ENCODE measurements at regions not wholly inside any gene's neighbourhood (a gene's known extent, or its start where the extent isn't known, plus 50 kb on each side); places are given as distances from the start of the nearest gene placed in this dataset.
A peak's percentile ranks its signal among the peaks of the same experiment; 100 is the strongest.
"Not testable (repeated sequence)": the region's sequence is repeated elsewhere in the genome, so short reads cannot be mapped to it uniquely, and the experiment has no call there.

DNA sequence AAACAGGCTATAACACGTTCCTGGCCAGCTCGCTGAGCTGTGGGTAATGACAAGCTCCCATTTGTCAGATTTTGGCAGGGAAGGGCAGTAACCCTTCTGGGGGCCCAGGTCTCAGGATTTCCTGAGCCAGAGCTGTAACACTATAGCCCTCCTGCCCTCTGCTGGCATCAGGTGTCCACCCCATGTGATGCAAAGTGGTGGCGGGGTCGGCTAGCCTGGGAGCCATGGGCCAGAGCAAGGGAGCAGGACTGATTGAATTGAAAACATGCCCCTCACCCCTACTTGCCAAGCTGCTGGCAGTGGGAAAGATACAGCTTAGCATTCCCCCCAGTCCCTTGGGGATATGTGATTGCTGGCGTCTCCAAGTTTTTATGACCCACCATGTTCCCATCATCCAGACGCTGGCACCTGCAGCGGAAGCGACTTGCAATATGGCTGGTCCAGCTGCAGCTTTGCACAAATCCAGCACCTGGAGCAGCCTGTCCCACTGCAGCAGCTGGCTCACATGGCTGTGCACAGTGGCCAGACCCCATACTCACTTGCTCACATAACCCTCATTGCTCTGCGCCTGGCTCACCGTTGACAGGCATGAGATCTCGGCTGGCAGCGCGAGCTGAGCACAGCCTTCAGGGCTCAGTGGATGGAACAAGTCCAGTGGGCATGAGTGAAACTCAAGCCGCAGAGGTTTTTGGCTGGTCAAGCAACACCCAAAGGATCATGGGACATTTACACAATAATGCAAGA lies 1147.8 kb downstream of the JRKL start:
- no peak for DNase-seq (ENCODE audit: low read depth, low spot score)

DNA sequence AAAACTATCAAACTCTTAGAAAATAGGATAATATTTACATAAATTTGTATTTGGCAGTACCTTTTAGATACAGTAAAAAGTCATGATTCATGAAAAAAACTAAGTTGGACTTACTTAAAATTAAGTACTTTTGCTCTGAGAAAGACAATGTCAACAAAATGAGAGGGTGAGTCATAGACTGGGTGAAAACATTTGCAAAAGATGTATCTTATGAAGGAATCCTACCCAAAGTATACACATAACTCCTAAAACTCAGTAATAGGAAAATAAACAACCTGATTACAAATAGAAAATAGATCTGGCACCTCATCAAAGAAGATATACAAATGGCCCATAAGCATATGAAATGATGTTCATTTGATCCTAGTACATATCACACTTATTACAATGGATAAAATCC lies 1154.6 kb downstream of the JRKL start:
- DNase-seq (ENCODE audit: low read depth, low spot score), result peak; percentile 24

DNA sequence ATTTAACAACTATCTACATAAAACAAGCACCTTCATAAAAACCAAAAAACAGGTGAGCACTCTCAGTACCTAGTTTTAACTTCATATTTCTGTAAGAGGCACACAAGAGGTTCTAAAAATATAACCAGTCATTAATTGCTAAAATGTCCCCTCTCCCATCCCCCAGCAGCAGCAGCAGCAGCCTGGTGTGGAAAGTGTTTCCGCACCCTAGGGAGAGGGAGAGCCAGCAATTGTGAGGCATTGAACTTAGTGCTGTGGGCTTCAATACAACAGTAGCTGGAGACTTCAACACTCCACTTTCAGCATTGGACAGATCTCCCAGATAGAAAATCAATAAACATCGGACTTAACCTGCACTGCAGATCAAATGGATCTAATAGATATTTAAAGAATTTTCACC lies 1158.5 kb downstream of the JRKL start:
- DNase-seq (ENCODE audit: low read depth, low spot score), result no peak

DNA sequence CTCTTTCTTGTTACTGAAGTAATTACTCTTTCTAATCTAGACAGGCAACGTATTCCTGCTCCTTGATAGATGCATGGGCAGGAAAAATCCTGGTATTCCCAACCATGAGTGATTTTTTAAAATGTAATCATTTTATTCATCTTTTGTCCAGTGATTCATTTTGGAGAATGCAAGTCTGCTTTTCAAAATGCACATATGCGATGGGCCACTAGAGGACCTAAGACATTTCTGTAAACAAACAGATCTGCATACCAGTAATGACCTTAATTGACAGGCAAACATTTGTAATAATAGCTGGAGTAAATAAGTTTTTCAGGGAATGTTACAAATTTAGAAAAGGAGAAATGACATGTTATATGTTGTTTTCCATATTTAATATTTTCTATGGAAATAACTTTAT lies 1167.6 kb downstream of the JRKL start:
- no peak for DNase-seq (ENCODE audit: low read depth, low spot score)

DNA sequence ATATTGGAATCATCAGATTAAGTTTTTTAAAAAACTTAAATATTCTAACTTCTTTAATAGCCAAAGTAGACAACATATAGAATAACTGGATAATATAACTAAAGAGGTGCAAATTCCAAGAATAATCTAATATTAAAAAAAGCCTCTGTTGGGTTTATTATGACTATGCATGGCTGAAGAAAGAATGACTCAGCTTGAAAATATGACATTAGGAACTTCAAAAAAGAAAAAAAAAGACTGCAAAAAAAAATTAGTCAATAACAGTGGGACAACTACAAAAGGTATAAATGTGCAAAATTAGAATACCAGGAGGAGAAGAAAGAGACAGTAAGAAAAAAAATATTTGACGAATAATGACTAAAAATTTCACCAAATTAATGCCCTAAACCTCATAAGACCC lies 1178.0 kb downstream of the JRKL start:
- DNase-seq (ENCODE audit: low read depth, low spot score), result no peak

DNA sequence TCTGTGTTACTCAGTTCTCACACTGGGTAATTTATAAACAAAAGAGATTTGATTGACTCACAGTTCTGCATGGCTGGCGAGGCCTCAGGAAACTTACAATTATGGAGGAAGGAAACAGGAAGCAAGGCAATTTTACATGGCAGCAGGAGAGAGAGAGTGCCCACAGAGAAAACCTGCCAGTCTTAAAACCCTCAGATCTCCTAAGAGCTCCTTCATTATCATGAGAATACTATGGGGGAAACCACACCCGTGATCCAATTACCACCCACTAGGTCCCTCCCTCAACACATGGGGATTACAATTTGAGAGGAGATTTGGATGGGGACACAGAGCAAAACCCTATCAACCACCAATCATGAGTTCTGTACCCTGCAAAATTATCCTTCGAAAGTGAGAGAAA lies 1180.8 kb downstream of the JRKL start:
- no peak for DNase-seq (ENCODE audit: low read depth, low spot score)

DNA sequence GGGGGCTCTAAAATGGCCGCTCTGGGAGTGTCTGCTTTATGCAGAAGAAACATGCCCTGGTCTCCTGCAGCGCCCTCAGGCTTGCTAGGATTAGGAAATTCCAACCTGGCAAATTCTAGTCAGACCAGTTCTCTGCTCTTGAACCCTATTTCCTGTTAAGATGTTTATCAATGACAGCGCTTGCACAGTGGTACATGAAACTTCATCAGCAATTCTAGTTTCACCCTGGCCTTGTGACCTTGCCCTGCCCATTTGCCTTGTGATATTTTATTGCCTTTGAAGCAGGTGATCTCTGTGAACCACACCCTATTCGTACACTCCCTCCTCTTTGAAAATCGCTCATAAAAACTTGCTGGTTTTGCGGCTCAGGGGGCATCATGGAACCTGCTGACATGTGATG lies 1184.0 kb downstream of the JRKL start:
- not testable (repeated sequence) for DNase-seq (ENCODE audit: low read depth, low spot score)

DNA sequence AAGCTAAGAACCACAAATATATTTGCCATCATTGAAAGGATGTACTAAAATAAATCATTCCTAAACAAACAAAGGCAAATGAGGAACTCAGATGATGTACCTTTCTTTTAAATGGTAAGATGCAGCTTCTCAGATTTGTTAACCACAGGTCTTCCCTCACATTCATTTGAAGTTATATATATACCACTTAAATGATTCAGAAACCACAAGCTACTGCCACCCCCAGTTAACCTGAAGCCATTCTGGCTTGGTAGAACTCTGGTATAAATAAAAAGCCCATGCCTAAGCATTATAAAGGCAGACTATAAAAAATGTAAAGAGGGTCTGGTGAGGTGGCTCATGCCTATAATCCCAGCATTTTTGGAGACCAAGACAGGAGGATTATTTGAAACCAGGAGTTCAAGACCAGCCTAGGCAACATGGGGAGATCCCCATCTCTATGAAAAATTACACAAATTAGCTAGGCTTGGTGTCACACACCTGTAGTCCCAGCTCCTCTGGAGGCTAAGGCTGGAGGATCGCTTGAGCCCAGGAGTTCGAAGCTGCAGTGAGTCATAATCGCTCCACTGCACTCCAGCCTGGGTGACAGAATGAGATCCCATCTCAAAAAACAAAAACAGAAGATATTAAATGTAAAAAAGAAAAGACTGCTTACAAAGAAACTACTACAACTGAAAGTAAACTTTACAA lies 1185.3 kb downstream of the JRKL start:
- no peak for DNase-seq (ENCODE audit: low read depth, low spot score)

DNA sequence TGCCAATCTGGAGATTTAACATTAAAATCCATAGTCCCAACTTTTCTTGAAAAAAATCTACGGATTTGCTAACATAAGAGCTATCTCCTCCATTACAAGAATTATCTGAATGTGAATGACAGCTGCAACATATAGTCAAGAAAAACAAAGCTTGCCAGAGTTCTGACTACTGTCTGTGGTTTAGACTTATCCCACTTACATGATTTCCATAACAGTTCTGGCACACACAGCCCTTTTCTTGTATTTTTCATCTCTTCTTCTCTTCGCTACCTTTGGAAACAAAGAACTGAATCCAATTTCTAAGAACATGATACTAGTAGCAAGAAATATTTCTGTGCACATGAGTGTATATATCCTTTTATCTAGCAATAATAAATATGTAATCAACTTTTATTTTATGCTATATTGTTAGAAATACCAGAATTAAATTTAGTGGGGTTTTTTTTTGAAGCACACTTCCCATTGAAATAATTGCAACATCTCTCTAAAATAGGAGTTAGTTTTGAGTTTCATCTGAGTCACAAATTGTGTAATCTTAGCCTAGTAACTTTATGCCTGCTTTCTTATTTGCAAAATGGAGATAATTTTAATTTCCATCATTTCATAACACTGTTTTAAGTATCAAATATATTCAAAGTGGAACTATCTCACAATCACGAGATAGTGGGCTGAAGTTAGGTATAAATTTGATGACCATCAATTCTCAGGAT lies 1217.6 kb downstream of the JRKL start:
- no peak for DNase-seq (ENCODE audit: low read depth, low spot score)

DNA sequence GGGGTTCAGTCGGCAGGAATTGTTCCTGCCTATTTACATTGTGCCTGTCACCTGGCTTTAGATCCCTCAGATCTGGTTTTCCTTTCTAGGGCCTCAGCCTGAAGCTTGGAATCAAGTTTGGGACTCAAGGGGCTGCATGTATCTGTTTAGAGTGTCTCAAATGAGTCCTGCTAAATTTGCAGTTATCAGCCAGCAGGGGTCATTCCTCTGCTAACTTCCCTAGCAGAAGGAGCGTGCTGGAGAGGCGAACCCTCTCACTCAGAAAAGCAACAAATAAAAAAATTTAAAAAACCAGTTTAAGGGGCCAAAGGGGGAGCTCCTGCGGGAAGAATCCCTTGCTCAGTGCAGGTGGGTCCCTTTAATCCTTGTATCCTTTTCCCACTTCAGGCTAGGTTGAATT lies 1220.2 kb downstream of the JRKL start:
- DNase-seq (ENCODE audit: low read depth, low spot score), result no peak

DNA sequence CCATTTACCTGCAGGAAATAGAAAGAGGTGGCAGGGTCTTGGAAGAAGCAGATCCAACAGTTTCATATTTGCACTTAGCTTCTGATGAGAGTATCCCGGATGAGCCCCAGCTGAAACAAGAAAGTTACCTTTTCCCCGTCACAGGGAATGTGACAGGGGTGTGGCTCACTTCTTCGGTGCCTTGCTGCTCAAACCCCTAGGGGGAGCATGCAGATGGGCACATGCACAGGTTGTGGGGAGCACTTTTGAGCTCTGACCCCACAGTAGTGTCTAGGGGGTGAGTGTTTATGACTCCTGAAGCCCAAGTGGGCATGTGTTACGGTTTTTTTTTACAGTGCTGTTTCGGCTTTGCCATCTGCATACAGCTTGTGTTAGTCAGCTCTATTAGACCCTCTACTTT lies 1221.0 kb downstream of the JRKL start:
- DNase-seq (ENCODE audit: low read depth, low spot score), result no peak

DNA sequence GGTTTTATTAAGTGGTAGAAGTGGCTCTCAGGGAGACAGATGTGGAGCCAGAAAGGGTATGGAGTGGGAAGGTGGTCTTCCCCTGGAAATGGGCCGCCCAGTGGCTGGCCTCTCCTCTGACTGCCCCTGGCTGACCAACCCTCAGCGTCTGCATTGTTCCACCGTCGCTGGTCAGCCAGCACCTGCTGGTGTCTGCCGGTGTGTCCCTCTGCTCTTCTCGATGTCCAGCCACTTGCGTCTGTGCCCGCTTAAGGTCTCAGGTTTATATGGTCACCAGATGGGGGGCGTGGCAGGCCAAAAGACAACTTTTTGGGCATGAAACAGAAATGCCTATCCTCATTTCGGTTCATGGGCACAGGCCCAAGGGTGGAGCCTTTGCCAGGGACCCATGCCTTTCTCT lies 1221.5 kb downstream of the JRKL start:
- DNase-seq (ENCODE audit: low read depth, low spot score), result no peak

DNA sequence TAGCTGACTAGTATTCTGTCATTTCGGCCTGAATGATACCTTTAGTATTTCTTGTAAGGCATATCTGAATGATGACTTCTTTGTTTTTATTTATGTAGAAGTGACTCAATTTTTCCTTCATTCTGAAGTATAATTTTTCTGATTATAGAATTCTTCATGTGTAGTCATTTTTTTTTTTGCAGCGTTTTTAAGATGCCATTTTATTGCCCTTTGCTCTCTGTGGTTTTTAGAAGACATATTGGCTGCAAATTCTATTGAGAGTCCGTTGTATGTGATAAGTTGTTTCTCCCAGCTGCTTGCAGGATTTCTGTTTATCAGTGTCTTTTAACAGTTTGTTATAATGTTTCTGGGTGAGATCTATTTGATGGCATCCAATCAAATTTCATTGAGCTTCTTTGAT lies 1224.8 kb downstream of the JRKL start:
- DNase-seq (ENCODE audit: low read depth, low spot score), result no peak

DNA sequence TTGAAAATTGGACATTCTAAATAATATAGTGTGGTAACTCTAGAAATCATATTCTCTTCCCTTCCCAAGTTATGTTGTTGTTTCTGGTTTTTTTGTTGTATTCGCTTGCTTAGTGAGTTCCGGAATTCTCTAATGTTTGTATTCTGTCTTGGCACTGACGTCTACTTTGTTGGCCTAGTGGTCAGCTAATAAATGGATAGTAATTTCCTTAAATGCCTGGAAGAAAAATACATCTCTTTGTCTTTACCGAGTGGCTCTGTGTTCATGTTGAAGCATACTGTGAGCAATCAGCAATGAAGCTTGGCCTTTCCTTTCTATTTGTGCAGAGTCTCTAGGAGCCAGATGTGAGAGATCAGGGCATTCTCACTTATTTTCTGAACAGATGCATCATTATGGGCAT lies 1225.7 kb downstream of the JRKL start:
- DNase-seq (ENCODE audit: low read depth, low spot score), result no peak

DNA sequence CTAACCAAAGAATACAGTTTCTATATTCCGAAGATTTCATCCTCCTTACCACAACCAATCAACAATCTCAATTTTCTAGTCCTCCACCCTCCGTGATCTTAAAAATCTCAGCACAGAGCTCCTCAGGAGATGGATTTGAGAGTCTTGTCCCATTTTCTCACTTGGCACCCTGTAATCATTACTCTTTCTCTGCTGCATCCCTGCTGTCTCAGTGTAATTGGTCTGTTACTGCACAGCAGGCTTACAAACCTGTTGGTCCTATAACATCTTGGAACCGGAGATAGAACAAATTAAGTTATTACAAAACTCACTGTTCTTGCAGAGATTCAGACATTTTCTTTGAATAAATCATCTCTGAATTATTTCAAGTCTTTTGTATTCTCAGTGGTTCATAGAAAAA lies 1227.2 kb downstream of the JRKL start:
- no peak for DNase-seq (ENCODE audit: low read depth, low spot score)

DNA sequence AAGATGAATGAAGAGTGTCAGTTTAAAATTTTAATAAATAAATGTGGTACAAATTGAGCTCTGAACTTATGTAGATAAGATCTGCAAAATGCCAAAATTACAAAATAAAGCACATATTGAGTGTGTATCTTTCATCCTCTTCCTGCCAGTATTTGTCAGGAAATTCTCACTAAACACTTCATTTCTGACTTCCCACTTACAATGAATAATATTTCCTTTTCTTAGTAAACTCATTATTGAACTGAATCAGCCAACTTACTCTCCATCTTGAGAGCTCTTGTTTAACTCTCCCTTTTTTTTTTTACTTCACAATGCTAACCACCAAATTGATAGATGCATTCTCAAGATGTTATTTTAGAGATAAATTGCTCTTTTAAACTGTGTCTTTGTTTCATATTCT lies 1230.2 kb downstream of the JRKL start:
- DNase-seq (ENCODE audit: low read depth, low spot score), result no peak

DNA sequence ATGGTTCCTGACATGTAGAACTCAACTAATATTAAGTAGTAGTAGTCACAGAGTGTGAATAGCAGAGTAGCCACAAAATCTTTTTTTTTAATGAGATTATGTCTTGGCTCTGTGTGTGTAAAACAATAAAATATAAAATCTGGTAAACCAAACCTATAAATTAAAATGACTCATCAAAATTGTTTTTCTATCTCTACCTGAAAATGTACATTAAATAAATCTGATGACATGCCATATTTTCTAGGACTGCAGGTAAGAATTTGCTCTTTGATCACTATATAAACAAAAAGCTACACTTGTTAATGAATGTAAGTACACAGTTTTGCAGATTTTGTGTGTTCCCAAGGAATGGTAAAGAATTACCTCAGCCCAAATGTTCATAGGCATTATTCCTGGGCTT lies 1231.5 kb downstream of the JRKL start:
- no peak for DNase-seq (ENCODE audit: low read depth, low spot score)

DNA sequence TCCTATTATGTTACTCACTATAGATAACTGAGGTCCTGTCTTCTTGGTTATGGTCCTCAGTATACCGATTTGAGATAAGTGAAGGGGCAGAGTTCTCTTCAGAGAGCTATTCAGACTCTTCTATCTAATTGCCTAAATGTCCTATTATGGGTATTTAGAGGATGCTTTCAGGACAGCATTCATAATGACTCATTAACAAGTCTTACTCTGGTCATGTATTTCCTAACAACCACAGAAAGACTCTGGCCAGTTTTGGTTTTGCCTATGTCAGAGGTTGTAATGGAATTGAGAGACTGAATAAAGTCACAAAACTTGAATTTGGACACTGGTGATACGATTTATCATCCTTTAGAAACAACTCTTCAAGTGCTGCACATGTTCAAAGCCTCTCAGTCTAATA lies 1233.0 kb downstream of the JRKL start:
- no peak for DNase-seq (ENCODE audit: low read depth, low spot score)

DNA sequence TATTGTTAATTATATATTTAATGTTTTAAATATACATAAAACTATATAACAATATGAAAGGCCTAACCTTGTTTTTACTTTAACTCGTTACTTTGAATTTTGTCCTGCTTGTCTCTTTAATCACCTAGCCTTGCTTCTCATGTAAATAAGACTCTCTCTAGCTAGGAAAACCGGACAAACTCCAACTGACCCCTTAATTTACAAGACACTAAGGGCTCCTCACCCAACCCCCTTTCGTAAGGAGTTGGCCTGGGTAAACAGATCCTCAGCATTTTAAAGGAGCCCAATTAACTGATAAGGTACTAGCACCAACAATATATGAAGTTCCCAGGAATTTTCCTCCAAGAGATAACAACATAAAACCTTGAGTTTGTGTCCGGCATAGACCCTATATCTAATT lies 1246.9 kb downstream of the JRKL start:
- not testable (repeated sequence) for DNase-seq (ENCODE audit: low read depth, low spot score)

DNA sequence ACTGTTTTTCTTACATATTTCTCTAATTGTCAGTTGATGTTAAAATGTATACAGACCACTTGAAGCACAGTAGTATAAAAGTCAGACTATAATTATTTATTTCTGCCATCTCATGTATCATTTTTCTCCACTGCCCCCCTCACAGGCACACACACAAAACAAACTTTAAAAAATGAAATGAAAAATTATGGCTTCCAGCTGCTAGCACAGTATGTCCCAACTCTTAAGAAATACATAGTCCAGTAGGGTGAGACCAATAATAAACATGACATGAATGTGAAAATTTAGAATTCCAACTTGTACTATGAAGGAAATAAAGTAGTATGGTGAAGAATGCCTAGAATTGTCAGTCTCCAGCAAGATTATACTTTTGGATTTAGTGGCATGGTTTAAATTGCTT lies 1247.9 kb downstream of the JRKL start:
- DNase-seq (ENCODE audit: low read depth, low spot score), result no peak

DNA sequence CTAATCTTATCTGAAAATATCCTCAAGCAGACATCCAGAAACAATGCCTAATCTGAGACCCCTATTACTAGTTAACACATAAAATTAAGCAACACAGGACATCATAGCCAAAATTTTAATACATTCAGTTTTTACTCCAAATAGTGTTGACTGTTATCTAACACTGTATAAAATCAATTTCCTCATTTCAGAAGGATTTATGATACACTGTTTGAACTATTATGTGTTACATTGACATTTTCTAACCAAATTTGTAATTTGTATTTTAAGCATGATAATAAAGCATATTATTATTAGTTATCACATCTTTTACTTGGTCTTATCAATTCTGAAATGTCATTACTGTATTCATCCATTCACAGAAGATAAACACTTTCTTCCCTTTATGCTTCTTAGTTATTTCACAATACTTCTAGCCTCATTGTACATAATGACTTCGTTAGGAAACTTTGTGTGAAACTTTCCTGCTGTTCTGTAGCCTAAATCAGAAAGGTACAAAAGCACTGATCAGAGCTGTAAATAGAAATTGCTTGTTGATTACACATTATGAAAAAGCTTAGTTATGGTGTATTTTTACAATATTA lies 1248.9 kb downstream of the JRKL start:
- DNase-seq (ENCODE audit: low read depth, low spot score), result no peak

DNA sequence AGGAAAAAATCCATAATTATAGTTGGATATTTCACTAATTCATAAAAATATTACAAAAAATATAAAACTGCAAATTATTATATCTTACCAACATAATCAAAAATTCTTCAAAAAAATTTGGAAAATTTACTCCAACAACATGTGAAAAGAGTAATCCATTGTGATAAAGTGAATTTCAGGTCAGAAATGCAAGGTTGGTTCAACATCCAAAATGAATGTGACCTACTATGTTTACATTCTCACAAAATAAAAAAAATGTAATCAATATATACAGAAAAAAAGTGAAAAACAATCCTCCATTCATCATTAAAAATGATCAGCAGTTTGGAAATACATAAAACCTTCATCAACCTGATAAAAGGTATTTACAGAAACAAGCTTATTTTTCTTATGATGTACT lies 1252.2 kb downstream of the JRKL start:
- DNase-seq (ENCODE audit: low read depth, low spot score), result no peak

DNA sequence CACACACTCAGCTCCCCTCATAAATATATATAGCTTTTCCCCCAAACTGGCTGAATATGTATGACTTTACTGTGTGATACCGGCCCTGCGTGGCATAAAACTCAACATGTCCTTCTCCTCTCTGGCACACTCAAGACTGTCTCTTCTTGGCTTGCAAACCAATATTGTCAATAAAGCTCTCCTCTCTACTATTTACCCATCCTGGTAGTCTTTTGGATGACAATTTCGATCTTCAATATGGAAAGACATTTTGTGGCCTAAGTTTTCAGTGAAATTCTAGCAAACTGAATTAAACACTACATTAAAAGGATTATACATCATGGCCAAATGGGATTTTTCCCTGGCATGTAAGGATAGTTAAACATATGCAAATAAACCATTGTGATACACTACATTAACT lies 1255.9 kb downstream of the JRKL start:
- no peak for DNase-seq (ENCODE audit: low read depth, low spot score)

All from smooth muscle cell of the brain vasculature (primary cell).